Islet of Langerhans (tissue), 1 donor: ENCODE measurements at regions not wholly inside any gene's neighbourhood (a gene's known extent, or its start where the extent isn't known, plus 50 kb on each side); places are given as distances from the start of the nearest gene placed in this dataset.

ENCODE experiments used
- FAIRE-seq: peaks from one replicate; lab custom pipeline; 2011; peaks lifted over from hg19 to GRCh38; lab: Jason Lieb, UNC

GRCh38 chr13:47241446-47241845, 344.6 kb upstream of the HTR2A start:
- FAIRE-seq: no peak

GRCh38 chr13:47239025-47239424, 342.2 kb upstream of the HTR2A start:
- FAIRE-seq: no peak

GRCh38 chr13:47237571-47237970, 340.7 kb upstream of the HTR2A start:
- no peak for FAIRE-seq

GRCh38 chr13:47233734-47234133, 336.9 kb upstream of the HTR2A start:
- no peak for FAIRE-seq

- no peak for FAIRE-seq
These were observed 335.7 kb upstream of the HTR2A start for GRCh38 chr13:47232516-47232915.

- FAIRE-seq: no peak
These were observed 333.3 kb upstream of the HTR2A start for GRCh38 chr13:47230155-47230554.

- FAIRE-seq: no peak
These were observed 329.7 kb upstream of the HTR2A start for GRCh38 chr13:47226516-47226915.

GRCh38 chr13:47220453-47221140, 323.7 kb upstream of the HTR2A start:
- no peak for FAIRE-seq

GRCh38 chr13:47218611-47219010, 321.8 kb upstream of the HTR2A start:
- FAIRE-seq: no peak

GRCh38 chr13:47216176-47216822, 319.4 kb upstream of the HTR2A start:
- FAIRE-seq: no peak

GRCh38 chr13:47215736-47216135, 318.9 kb upstream of the HTR2A start:
- FAIRE-seq: no peak

- FAIRE-seq: no peak
These were observed 316.2 kb upstream of the HTR2A start for GRCh38 chr13:47213047-47213446.

- FAIRE-seq: no peak
These were observed 314.3 kb upstream of the HTR2A start for GRCh38 chr13:47211106-47211505.

- no peak for FAIRE-seq
These were observed 309.3 kb upstream of the HTR2A start for GRCh38 chr13:47206111-47206510.

- no peak for FAIRE-seq
These were observed 293.9 kb upstream of the HTR2A start for GRCh38 chr13:47190696-47191305.

- no peak for FAIRE-seq
These were observed 291.9 kb upstream of the HTR2A start for GRCh38 chr13:47188802-47189201.

- no peak for FAIRE-seq
These were observed 289.6 kb upstream of the HTR2A start for GRCh38 chr13:47186471-47186870.

GRCh38 chr13:47184321-47184720, 287.5 kb upstream of the HTR2A start:
- FAIRE-seq: no peak

GRCh38 chr13:47179321-47179720, 282.5 kb upstream of the HTR2A start:
- FAIRE-seq: no peak

- FAIRE-seq: no peak
These were observed 281.5 kb upstream of the HTR2A start for GRCh38 chr13:47178090-47178950.

GRCh38 chr13:47175172-47175866, 278.5 kb upstream of the HTR2A start:
- no peak for FAIRE-seq

- no peak for FAIRE-seq
These were observed 274.1 kb upstream of the HTR2A start for GRCh38 chr13:47170971-47171370.
